GM23248 (cell line): ENCODE measurements at regions not wholly inside any gene's neighbourhood (a gene's known extent, or its start where the extent isn't known, plus 50 kb on each side); places are given as distances from the start of the nearest gene placed in this dataset.
A peak's percentile ranks its signal among the peaks of the same experiment; 100 is the strongest.

Source experiments
- DNase-seq: peaks from one replicate; pipeline ENCODE4 v3.0.0-alpha.2; 2015
- H2AFZ ChIP-seq: fragments of 200-600 bp; sonication (generic); 2 replicates; pipeline ENCODE4 v1.6.1; 2016; ENCODE audit warnings: antibody characterized with exemption
- H3F3A ChIP-seq: fragments of 200-600 bp; sonication (generic); 2 replicates; pipeline ENCODE4 v1.6.1; 2016; ENCODE audit warnings: mild to moderate bottlenecking, antibody characterized with exemption, mixed run types; ENCODE audit not compliant: insufficient read depth
- H3K27ac ChIP-seq: fragments of 200-600 bp; sonication (generic); 2 replicates; pipeline ENCODE4 v1.5.1; 2016; ENCODE audit warnings: mild to moderate bottlenecking
- H3K27me3 ChIP-seq: fragments of 200-600 bp; sonication (generic); replicated peaks from 2 replicates; pipeline ENCODE4 v1.6.1; 2016; ENCODE audit warnings: mild to moderate bottlenecking; ENCODE audit not compliant: insufficient read depth
- H3K36me3 ChIP-seq: fragments of 200-600 bp; sonication (generic); 2 replicates; pipeline ENCODE4 v1.6.1; 2016; ENCODE audit warnings: low read depth, mild to moderate bottlenecking
- H3K4me1 ChIP-seq: fragments of 200-600 bp; sonication (generic); 2 replicates; pipeline ENCODE4 v1.6.1; 2016; ENCODE audit warnings: mild to moderate bottlenecking; ENCODE audit not compliant: insufficient read depth
- H3K4me2 ChIP-seq: fragments of 200-600 bp; sonication (generic); one replicate; pipeline ENCODE4 v1.6.1; 2016; ENCODE audit warnings: mild to moderate bottlenecking; ENCODE audit not compliant: unreplicated experiment
- H3K4me3 ChIP-seq: fragments of 200-600 bp; sonication (generic); 2 replicates; pipeline ENCODE4 v1.5.1; 2016; ENCODE audit warnings: mild to moderate bottlenecking
- H3K79me2 ChIP-seq: fragments of 200-600 bp; sonication (generic); 2 replicates; pipeline ENCODE4 v1.6.1; 2016; ENCODE audit warnings: mild to moderate bottlenecking; ENCODE audit not compliant: insufficient read depth
- H3K9ac ChIP-seq: fragments of 200-600 bp; sonication (generic); 2 replicates; pipeline ENCODE4 v1.6.1; 2016; ENCODE audit warnings: mild to moderate bottlenecking
- H3K9me2 ChIP-seq: fragments of 200-600 bp; sonication (generic); 2 replicates; pipeline ENCODE4 v1.6.1; 2016; ENCODE audit warnings: mixed run types, mild to moderate bottlenecking, moderate library complexity; ENCODE audit not compliant: insufficient read depth
- H3K9me3 ChIP-seq: fragments of 200-600 bp; sonication (generic); one replicate; pipeline ENCODE4 v1.6.1; 2017; ENCODE audit warnings: low read depth
- H4K20me1 ChIP-seq: fragments of 200-600 bp; sonication (generic); 2 replicates; pipeline ENCODE4 v1.6.0; 2016; ENCODE audit not compliant: insufficient read depth
- EZH2 ChIP-seq: fragments of 200-600 bp; sonication (generic); IDR thresholded peaks from 2 replicates; pipeline ENCODE4 v1.6.1; 2018; ENCODE audit warnings: antibody characterized with exemption, mild to moderate bottlenecking; ENCODE audit not compliant: insufficient read depth, poor library complexity, severe bottlenecking
- EZH2phosphoT487 ChIP-seq: fragments of 200-600 bp; sonication (generic); IDR thresholded peaks from 2 replicates; pipeline ENCODE4 v1.6.1; 2018; ENCODE audit warnings: antibody characterized with exemption, moderate library complexity, mild to moderate bottlenecking, low read depth; ENCODE audit not compliant: insufficient read depth
- WGBS, 2 experiments: methylation state at CpG; one replicate each; pipeline ENCODE4 v1.1.6; 2015 to 2017; ENCODE audit warnings: low lambda C conversion rate in 2 of 2, low coverage in 1 of 2; ENCODE audit errors: missing lambda C conversion rate in 2 of 2; 5-methylcytosine and 5-hydroxymethylcytosine counted together
- in situ Hi-C: fragments of 300-500 bp; cut with MboI; formaldehyde crosslinking; loops from 2 replicates; pipeline ENCODE4 v1.15.0; 2020

- in situ Hi-C loops, result no loop called here
- DNase-seq, result peak; percentile 84
- H3K79me2 ChIP-seq, result peaks cover 88% of the 10 kb centered on the region
- no peaks in the 10 kb centered on the region for H3K27me3 ChIP-seq
- TF ChIP-seq EZH2phosphoT487 (no peak), EZH2 (no peak)
- no peaks in the 10 kb centered on the region for H3K9me2 ChIP-seq
- no peak overlapping the region for H2AFZ ChIP-seq
- H4K20me1 ChIP-seq, result no peaks in the 10 kb centered on the region
- H3K4me2 ChIP-seq, result peak overlapping the region; percentile 81
- 16 to 41% methylated on average over 1 of the region's 1 CpG for WGBS, 2 experiments
- peaks cover 56% of the 10 kb centered on the region for H3K4me1 ChIP-seq
- peak overlapping the region; percentile 78 for H3K27ac ChIP-seq
- H3K4me3 ChIP-seq, result peak overlapping the region; percentile 46
- peaks cover 5% of the 10 kb centered on the region; the same call in 1 of the 2 replicates for H3K36me3 ChIP-seq
- H3F3A ChIP-seq, result peaks cover 46% of the 10 kb centered on the region
- no peaks in the 10 kb centered on the region for H3K9me3 ChIP-seq
- peak overlapping the region; percentile 49 for H3K9ac ChIP-seq
These were observed 86.2 kb upstream of the BEND6 start for GRCh38 chr6:56868687-56869086.

GRCh38 chr6:56866917-56867522 is 87.9 kb upstream of the BEND6 start:
- Histone ChIP-seq H3K9ac (no peak overlapping the region), H3K27ac (peak overlapping the region; percentile 78)

GRCh38 chr6:56865081-56865875 is 89.6 kb upstream of the BEND6 start:
- Histone ChIP-seq H3K36me3 (no peaks in the 10 kb centered on the region), H3K9me3 (no peaks in the 10 kb centered on the region), H3K4me1 (peaks cover 81% of the 10 kb centered on the region), H3K4me2 (no peak overlapping the region), H3K4me3 (no peak overlapping the region), H3F3A (peaks cover 57% of the 10 kb centered on the region), H3K79me2 (peaks cover 79% of the 10 kb centered on the region), H3K9ac (no peak overlapping the region), H3K27me3 (no peaks in the 10 kb centered on the region), H2AFZ (no peak overlapping the region), H4K20me1 (no peaks in the 10 kb centered on the region), H3K9me2 (no peaks in the 10 kb centered on the region), H3K27ac (0 out of 2 replicates have a peak overlapping the region, but pooled peaks have one; percentile 77)
- WGBS, 2 experiments, result 97 to 100% methylated on average over 1 of the region's 1 CpG
- TF ChIP-seq EZH2phosphoT487, result no peak
- no peak for TF ChIP-seq EZH2
- DNase-seq, result no peak
- in situ Hi-C loops, result no loop called here

More at GRCh38 chr6:56866917-56867522, 87.9 kb upstream of the BEND6 start:
- 91 to 97% methylated on average over 2 of the region's 2 CpGs for WGBS, 2 experiments
- H3K36me3 ChIP-seq, result no peaks in the 10 kb centered on the region
- peaks cover 53% of the 10 kb centered on the region for H3F3A ChIP-seq
- H4K20me1 ChIP-seq, result no peaks in the 10 kb centered on the region
- H3K4me1 ChIP-seq, result peaks cover 72% of the 10 kb centered on the region
- no peaks in the 10 kb centered on the region for H3K27me3 ChIP-seq
- in situ Hi-C loops, result no loop called here
- H3K9me3 ChIP-seq, result no peaks in the 10 kb centered on the region
- peaks cover 79% of the 10 kb centered on the region for H3K79me2 ChIP-seq
- DNase-seq, result peak; percentile 79
- H2AFZ ChIP-seq, result no peak overlapping the region
- no peak overlapping the region; the same call in 1 of the 2 replicates for H3K4me3 ChIP-seq
- no peaks in the 10 kb centered on the region for H3K9me2 ChIP-seq
- H3K4me2 ChIP-seq, result peak overlapping the region; percentile 71
- no peak for TF ChIP-seq EZH2phosphoT487
- TF ChIP-seq EZH2, result no peak

- Histone ChIP-seq H3K9me2 (no peaks in the 10 kb centered on the region), H3K9me3 (no peaks in the 10 kb centered on the region), H3K4me1 (peaks cover 79% of the 10 kb centered on the region), H2AFZ (no peak overlapping the region), H4K20me1 (no peaks in the 10 kb centered on the region), H3F3A (peaks cover 51% of the 10 kb centered on the region), H3K27ac (peak overlapping the region; percentile 77), H3K9ac (no peak overlapping the region), H3K79me2 (peaks cover 79% of the 10 kb centered on the region), H3K4me3 (no peak overlapping the region), H3K36me3 (no peaks in the 10 kb centered on the region), H3K27me3 (no peaks in the 10 kb centered on the region), H3K4me2 (peak overlapping the region; percentile 51)
- in situ Hi-C loops, result no loop called here
- 98 to 100% methylated on average over 1 of the region's 1 CpG for WGBS, 2 experiments
- no peak for TF ChIP-seq EZH2
- TF ChIP-seq EZH2phosphoT487, result no peak
- no peak for DNase-seq
These were observed 90.7 kb upstream of the BEND6 start for GRCh38 chr6:56864171-56864616.
